ENCODE measurements at regions not wholly inside any gene's neighbourhood (a gene's known extent, or its start where the extent isn't known, plus 50 kb on each side); places are given as distances from the start of the nearest gene placed in this dataset.
"Not testable (repeated sequence)": the region's sequence is repeated elsewhere in the genome, so short reads cannot be mapped to it uniquely, and the experiment has no call there.

DNA sequence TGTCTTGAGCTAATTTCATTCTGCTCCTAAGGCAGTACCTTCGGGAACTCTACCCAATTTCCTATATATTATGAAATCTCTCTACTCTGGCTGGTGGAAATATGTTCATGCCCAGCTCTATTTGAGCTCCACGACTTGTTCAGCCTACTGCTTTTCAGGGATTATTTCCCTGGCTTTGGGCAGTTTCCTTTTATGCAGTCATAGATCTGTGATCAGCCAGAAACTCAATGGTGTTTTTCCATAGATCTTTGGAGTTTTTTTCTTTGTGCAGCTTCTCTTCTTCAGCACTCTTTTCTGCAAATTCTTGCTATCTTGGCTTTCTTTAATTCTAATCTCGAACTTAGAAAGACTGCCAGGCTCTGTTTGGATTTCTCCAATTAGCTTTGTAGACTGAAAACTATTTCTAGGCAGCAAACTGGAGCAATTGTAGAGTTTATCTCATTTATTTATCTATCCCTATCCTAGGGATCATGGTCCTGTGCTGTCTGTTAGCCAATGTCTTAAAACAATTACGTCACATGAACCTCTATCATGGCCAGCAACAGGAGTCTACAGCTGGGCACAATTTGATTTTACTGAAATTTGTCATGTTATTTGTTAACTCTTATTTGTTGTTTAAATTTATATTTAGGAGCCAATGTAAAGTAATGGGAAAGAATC is 328.4 kb downstream of the BCKDHB start:
- no peak for DNase-seq (ENCODE audit: low read depth)
- TF ChIP-seq, protein P1, sequence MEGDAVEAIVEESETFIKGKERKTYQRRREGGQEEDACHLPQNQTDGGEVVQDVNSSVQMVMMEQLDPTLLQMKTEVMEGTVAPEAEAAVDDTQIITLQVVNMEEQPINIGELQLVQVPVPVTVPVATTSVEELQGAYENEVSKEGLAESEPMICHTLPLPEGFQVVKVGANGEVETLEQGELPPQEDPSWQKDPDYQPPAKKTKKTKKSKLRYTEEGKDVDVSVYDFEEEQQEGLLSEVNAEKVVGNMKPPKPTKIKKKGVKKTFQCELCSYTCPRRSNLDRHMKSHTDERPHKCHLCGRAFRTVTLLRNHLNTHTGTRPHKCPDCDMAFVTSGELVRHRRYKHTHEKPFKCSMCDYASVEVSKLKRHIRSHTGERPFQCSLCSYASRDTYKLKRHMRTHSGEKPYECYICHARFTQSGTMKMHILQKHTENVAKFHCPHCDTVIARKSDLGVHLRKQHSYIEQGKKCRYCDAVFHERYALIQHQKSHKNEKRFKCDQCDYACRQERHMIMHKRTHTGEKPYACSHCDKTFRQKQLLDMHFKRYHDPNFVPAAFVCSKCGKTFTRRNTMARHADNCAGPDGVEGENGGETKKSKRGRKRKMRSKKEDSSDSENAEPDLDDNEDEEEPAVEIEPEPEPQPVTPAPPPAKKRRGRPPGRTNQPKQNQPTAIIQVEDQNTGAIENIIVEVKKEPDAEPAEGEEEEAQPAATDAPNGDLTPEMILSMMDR (IDR thresholded peaks at IDR 0.05; ENCODE audit: control insufficient read depth, extremely low read depth, insufficient read depth): no peak
- no peak overlapping the region for H3K4me3 ChIP-seq (ENCODE audit: low read depth, low read length)

DNA sequence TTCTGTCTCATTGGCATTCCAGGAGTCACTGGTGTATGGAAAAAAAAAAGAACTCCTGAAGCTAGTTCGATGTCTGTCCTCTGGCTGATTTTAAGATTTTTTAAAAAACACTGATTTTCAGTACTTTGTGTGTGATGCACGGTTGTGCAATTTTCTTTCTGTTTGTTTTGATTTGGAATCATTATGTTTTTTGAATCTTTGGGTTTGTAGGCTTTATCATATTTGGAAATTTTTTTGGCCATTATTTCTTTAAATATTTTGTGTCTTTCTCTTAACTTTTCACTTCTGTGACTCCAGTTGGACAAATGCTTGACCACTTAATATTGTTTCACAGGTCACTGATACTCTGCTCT is 327.2 kb downstream of the BCKDHB start:
- no peak overlapping the region for H3K4me3 ChIP-seq (ENCODE audit: low read depth, low read length)
- DNase-seq (ENCODE audit: low read depth): no peak
- TF ChIP-seq, protein P1 (IDR thresholded peaks at IDR 0.05; ENCODE audit: control insufficient read depth, extremely low read depth, insufficient read depth): no peak

GRCh38 chr6:80433010-80433672 is 326.7 kb downstream of the BCKDHB start:
- no peak for DNase-seq (ENCODE audit: low read depth)
- no peak overlapping the region for H3K4me3 ChIP-seq (ENCODE audit: low read depth, low read length)
- TF ChIP-seq, protein P1 (IDR thresholded peaks at IDR 0.05; ENCODE audit: control insufficient read depth, extremely low read depth, insufficient read depth): no peak

DNA sequence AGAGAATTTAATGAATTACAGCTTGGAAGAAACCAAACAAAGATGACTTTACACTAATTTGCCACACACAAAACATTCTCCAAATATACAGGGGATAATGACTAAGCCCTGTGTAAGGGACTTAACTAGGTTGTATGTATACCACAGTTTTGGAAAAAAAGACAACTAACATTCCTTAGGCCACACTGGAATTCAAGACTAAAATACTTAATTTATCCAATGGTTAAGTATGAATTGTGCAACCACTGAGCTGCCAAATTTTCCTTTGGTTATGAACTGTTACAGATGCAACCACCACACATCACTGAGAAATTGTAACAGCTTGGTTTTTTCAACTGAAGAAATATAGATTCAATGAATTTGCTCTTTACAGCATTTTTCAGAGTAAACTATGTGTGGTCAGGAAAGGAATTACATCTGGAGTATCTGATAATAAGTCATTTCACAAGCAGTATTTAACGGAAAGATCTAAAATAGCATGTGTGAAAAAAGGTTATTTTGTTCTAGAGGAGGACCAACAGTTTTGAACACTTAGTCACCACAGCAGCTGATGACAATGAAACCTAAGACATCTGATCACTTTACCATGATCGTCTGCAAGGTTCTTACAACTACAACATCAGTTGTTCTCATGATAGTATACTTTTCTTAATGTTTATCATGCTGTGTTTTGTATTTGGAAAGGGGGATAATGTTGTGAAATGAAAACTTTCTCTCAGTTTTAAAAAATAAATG is 318.8 kb downstream of the BCKDHB start:
- TF ChIP-seq, protein P1 (IDR thresholded peaks at IDR 0.05; ENCODE audit: control insufficient read depth, extremely low read depth, insufficient read depth): no peak
- H3K4me3 ChIP-seq (ENCODE audit: low read depth, low read length): no peak overlapping the region
- no peak for DNase-seq (ENCODE audit: low read depth)

DNA sequence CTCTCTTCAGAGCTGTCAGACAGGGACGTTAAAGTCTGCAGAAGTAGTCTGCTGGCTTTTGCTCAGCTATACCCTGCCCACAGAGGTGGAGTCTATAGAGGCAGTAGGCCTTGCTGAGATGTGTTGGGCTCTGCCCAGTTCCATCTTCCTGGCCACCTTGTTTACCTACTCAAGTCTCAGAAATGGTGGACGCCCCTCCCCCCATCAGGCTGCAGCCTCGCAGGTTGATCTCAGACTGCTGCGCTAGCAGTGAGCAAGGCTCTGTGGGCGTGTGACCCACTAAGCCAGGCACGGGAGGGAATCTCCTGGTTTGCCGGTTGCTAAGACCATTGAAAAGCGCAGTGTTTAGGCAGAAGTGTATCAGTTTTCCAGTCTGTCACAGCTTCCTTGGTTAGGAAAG is 305.0 kb downstream of the BCKDHB start:
- TF ChIP-seq, protein P1 (IDR thresholded peaks at IDR 0.05; ENCODE audit: control insufficient read depth, extremely low read depth, insufficient read depth): no peak
- no peak for DNase-seq (ENCODE audit: low read depth)
- H3K4me3 ChIP-seq (ENCODE audit: low read depth, low read length): no peak overlapping the region

- H3K4me3 ChIP-seq (ENCODE audit: low read depth, low read length): not testable (repeated sequence)
Measured at GRCh38 chr6:80407976-80408375, 301.5 kb downstream of the BCKDHB start.

DNA sequence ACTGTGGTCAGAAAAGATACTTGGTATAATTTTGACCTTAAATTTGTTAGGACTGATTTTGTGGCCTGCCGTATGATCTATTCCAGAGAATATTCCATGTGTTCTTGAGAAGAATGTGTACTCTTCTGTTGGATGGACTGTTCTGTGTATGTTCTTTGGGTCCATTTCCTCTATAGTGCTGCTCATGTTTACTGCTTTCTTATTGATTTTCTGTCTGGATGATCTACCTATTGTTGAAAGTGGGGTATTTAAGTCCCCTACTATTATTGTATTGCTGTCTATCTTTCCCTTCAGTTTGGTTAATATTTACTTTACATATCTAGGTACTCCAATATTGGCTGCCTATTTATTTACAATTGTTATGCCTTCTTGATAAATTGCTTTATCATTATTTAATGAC is 298.4 kb downstream of the BCKDHB start:
- no peak overlapping the region for H3K4me3 ChIP-seq (ENCODE audit: low read depth, low read length)
- TF ChIP-seq, protein P1 (IDR thresholded peaks at IDR 0.05; ENCODE audit: control insufficient read depth, extremely low read depth, insufficient read depth): no peak
- DNase-seq (ENCODE audit: low read depth): no peak

More at GRCh38 chr6:80407976-80408375, 301.5 kb downstream of the BCKDHB start:
- not testable (repeated sequence) for DNase-seq (ENCODE audit: low read depth)

All from LNCaP clone FGC (cell line).